GM18502 (cell line): ENCODE measurements at regions not wholly inside any gene's neighbourhood (a gene's known extent, or its start where the extent isn't known, plus 50 kb on each side); places are given as distances from the start of the nearest gene placed in this dataset.
A peak's percentile ranks its signal among the peaks of the same experiment; 100 is the strongest.
"Not testable (repeated sequence)": the region's sequence is repeated elsewhere in the genome, so short reads cannot be mapped to it uniquely, and the experiment has no call there.

Source experiments
- ATAC-seq: cut with Tn5 transposase; IDR thresholded peaks from one replicate; pipeline ENCODE4 v1.9.1; 2021; ENCODE audit warnings: mild to moderate bottlenecking; ENCODE audit not compliant: unreplicated experiment, poor library complexity

DNA sequence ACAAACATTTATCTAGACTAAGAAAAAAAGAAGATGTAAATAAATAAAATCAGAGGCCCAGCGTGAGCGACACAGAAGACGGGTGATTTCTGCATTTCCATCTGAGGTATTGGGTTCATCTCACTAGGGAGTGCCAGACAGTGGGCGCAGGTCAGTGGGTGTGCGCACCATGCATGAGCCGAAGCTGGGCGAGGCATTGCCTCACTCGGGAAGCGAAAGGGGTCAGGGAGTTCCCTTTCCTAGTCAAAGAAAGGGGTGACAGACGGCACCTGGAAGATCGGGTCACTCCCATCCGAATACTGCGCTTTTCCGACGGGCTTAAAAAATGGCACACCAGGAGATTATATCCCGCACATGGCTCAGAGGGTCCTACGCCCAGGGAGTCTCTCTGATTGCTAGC, 79.5 kb upstream of the ABCD2 start:
- not testable (repeated sequence) for ATAC-seq

DNA sequence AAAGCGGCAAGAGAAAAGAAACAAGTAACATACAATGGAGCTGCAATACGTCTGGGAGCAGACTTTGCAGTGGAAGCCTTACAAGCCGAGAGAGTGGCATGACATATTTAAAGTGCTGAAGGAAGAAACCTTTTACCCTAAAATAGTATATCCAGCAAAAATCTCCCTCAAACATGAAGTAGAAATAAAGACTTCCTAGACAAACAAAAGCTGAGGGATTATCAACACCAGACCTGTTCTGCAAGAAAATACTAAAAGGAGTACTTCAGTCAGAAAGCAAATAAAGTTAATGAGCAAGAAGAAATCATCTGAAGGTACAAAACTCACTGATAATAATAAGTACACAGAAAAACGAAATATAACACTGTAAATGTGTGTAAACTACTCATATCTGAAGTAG, 77.5 kb upstream of the ABCD2 start:
- no peak for ATAC-seq

DNA sequence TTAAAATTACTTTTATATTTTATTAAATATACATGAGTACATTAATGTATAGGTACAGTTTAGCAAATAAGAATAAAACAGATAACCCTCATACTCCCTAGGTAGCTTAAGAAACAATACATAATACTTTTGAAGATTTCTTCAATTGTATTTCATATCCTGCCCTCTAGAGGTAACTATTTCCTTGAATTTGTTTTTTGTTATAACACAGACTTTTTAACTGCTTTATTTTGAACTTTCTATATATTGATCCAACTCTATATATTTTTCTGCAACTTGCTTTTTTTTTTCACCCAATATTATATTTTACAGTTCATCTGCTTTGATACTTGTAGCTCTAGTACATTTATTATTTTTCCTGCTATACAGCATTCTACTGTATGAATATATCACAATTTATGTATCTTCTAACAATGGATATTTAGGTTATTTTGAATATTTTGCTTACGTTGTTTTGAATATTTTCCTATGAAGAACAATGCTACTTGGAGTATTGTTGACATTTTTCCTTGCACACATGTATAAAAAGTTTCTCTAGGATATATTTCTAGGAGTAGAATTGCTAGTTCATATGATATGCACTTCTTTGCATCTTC, 72.8 kb upstream of the ABCD2 start:
- no peak for ATAC-seq

DNA sequence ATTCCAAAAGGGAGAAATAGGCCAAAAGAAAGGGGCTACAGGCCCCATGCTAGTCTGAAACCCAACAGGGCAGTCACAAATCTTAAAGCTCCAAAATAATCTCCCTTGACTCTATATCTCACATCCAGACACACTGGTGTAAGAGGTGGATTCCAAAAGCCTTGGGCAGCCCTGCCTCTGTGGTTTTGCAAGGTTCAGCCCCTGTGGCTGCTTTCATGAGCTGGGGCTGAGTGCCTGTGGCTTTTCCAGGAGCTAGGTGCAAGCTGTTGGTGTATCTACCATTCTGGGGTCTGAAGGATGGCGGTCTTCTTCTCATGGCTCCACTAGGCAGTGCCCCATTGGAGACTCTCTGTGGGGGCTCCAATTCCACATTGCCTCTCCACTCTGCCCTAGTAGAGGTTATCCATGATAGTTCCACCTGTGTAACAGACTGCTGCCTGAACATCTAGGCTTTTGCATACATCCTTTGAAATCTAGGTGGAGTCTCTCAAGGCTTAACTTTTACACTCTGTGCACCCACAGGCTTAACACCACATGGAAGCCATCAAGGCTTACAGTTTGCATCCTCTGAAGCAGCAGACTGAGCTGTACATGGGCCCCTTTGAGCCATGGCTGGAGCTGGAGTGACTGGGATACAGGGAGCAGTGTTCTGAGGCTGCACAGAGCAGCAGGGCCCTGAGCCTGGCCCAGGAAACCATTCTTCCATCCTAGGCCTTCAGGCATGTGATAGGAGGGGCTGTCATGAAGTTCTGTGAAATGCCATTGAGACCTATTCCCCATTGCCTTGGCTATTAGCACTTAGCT, 66.5 kb upstream of the ABCD2 start:
- ATAC-seq, result no peak

DNA sequence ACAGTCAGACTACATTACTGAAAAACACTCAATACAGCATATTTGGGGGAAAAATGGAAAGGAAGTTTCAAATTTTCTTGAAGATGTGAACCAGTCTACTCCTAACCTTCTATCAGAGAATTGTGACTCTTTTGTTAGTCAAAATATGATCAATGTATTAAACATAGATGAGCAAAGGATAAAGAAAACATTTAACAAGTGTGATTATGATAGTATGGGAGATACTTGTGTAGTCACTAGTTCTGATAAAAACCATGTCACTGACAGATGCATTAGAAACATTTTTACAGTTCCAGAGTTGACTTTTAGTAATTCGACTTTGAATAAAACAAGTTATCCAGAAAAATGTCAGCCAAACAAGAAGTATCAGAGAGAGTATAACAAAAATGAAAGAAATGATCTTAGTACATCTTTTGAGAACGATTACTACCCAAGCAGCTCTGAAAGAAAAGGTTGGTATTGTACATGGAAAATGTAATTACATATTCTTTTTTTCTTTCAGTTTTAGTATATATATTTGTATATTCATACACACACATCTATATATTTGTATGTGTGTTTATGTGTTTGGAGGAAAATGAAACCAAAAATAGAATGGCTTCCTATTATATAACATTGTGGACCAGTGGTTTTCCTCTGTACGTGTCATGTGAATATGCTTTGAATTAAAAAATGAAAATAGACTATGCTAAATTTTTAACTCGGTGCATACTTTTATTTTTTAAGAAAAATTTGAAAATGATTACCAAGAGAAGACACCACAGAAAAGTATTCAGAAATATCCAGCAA, 63.3 kb upstream of the ABCD2 start:
- peak; percentile 78 for ATAC-seq

DNA sequence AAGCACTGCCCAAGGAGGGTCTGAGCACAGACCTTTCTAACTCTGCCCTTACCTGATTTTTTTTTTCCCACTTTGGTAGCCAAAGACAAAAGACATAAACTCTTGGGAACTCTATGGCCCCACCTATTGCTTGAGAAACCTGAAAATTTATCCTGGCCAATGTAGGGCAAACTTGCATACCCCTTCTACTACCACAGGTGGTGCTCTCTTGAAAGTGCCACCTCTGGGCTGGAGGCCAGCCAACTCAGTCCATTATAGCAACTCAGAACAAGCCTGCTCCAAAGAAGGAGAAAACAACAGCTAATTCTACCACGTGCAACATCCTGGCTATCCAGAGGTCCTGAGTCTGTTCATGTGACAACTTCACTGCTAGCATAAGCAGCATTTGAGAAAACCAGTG, 55.7 kb upstream of the ABCD2 start:
- ATAC-seq, result no peak

DNA sequence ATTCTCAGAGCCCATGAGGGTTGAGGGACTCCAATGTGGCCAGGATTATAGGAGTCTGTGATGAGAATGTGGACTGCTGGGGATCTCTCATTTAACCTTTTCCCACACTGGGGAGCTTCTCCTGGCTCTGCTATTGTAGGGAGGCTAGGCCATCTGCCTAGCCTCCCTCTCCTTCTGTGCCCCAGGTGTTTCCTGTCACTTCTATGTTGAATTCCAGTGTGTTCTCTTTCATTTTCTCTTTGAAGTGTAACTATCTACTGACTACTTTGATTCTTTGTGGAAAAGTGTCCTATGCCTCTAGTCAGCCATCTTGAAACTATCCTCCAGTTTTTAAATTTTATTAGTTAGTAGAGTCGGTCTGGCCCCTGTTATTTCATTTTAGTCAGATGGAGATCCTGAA, 53.4 kb upstream of the ABCD2 start:
- ATAC-seq, result peak; percentile 50

DNA sequence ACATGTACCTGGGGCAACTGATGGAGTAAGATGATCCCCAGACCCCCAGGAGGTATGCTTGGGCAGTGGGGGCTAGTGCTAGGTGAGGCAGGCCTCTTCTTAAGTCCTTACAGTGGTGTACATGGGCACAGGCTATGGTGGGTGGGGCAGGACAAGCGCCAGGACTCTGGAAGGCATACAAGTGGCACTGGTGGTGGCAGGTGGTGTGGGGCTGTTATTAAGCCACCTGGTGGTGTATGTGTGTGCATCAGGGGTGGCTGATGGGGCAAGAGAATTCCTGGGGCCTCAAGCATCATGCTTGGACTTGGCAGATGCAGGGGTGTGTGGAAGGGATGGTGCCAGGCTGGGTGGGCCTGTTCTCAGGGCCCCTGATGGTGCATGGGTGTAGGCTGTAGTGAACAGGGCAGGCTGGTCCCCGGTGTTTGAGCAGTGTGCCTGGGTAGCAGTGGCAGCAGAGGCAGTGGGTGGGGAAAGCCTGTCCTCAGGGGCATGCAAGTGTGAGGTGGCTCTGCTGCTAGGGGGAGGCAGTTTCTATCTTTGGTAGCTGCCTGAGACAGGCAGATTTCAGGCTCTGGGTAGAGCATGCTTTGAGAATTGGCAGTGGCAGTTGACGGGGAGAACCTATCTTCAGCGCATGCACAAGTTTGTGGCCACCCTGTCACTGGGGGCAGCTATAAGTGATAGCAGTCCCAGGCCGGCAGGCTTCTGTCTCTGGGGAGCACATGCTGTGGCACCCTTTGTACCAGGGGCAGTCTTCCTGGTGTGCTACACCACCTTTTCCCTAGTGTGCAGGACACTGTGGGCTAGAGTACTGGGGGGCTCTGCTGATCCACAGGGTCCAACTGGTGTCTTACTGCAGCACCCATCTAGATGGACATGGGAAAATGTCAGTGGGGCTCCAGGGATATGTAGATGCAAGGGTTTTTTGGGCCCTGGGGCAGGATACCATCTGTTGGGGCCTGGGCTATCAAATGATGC, 52.6 kb upstream of the ABCD2 start:
- peak; percentile 28 for ATAC-seq

DNA sequence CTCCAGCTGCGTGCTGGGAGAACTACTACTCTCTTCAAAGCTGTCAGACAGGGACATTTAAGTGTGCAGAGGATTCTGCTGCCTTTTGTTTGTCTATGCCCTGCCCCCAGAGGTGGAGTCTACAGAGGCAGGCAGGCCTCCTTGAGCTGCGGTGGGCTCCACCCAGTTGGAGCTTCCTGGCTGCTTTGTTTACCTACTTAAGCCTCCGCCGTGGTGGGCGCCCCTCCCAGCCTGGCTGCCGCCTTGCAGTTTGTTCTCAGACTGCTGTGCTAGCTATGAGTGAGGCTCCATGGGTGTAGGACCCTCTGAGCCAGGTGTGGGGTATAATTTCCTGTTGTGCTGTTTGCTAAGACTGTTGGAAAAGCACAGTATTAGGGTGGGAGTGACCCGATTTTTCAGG, 49.9 kb upstream of the ABCD2 start:
- not testable (repeated sequence) for ATAC-seq
